Peyer's patch (tissue), 4 donors: ENCODE measurements at regions not wholly inside any gene's neighbourhood (a gene's known extent, or its start where the extent isn't known, plus 50 kb on each side); places are given as distances from the start of the nearest gene placed in this dataset.

ENCODE experiments used
- DNase-seq, 3 donors: peaks; one replicate each; pipeline ENCODE4 v3.0.0-alpha.2; 2017 to 2019
- H3K27ac ChIP-seq, 4 donors: fragments of 200-600 bp; sonication (generic); one replicate each; pipeline ENCODE4 v1.5.1; 2016 to 2019
- H3K27me3 ChIP-seq, 2 donors: fragments of 200-600 bp; sonication (generic); one replicate each; pipeline ENCODE4 v1.5.1; 2019
- H3K36me3 ChIP-seq, 3 donors: fragments of 200-600 bp; sonication (generic); one replicate each; pipeline ENCODE4 v1.5.1; 2016 to 2019
- H3K4me1 ChIP-seq, 4 donors: fragments of 200-600 bp; sonication (generic); one replicate each; pipeline ENCODE4 v1.5.1; 2016 to 2019
- H3K4me3 ChIP-seq, 4 donors: fragments of 200-600 bp; sonication (generic); 1 replicate in 3 of 4; 2 replicates in 1 of 4; pipeline ENCODE4 v1.5.1; 2016 to 2019; ENCODE audit warnings: mild to moderate bottlenecking in 1 of 4
- H3K9me3 ChIP-seq, 4 donors: fragments of 200-600 bp; sonication (generic); one replicate each; pipeline ENCODE4 v1.5.1; 2016 to 2019; ENCODE audit warnings: mild to moderate bottlenecking in 1 of 4
- POLR2A ChIP-seq, 2 donors: fragments of 450-650 bp; IDR thresholded peaks; one replicate each; pipeline ENCODE4 v1.5.1; 2017; ENCODE audit warnings: antibody characterized with exemption in 2 of 2, mild to moderate bottlenecking in 2 of 2, moderate library complexity in 2 of 2
- TF ChIP-seq, protein P1 (sequence below), 6 experiments: fragments of 450-650 bp in 4 of 6; fragments of 200-600 bp in 2 of 6; sonication (generic) in 1 of 6; IDR thresholded peaks; one replicate each; pipeline ENCODE4 v1.5.1; 2017 to 2019; ENCODE audit warnings: antibody characterized with exemption in 6 of 6, mild to moderate bottlenecking in 3 of 6, moderate library complexity in 1 of 6

DNA sequence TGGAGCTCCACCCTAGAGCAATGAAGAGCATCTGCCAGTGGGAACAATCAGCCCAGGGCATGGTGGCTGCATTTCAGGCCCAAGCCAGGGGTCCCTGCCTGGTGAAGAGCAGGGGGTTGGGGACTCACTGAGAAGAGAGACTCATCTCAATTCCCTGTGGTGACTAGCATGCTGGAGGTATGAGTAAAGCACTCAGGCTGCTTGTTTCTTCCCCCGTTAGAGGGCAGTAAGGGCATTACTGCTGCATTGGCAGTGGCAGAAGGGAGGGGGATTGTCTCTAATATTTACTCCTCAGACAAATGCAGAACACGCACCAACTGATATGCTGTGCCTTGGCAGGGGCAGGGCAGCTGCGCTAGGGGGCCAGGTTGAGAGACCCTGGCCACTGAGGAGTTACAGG, 329.1 kb downstream of the SLITRK5 start:
- Histone ChIP-seq H3K9me3 (no peaks in the 10 kb centered on the region), H3K4me1 (no peaks in the 10 kb centered on the region), H3K27ac (no peak overlapping the region), H3K4me3 (no peak overlapping the region), H3K27me3 (no peaks in the 10 kb centered on the region), H3K36me3 (no peaks in the 10 kb centered on the region)
- no peak for TF ChIP-seq POLR2A (IDR thresholded peaks at IDR 0.05)
- DNase-seq, result peak in 1 of 3 donors; percentile 24

DNA sequence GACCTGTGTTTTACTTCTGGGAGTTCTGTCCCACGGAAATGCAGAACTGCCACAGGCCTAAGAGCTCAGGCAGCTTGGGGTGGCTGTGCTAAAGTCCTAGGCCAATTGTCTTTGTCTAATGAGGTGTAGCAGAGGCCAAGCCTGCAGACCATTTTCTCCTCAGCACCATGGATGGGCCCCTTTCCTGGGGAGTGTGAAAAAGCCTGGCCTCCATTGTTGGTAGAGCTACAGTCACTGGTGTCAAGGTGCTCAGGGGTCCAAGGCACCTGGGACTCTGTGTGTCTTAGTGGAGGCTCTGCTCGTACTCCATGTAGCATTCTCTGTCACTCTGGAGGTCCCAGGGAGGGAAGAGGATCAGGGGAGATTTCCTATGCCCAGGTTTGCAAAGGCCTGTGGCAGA, 329.6 kb downstream of the SLITRK5 start:
- H3K36me3 ChIP-seq, result no peaks in the 10 kb centered on the region
- H3K9me3 ChIP-seq, result no peaks in the 10 kb centered on the region
- H3K4me3 ChIP-seq, result no peak overlapping the region
- no peaks in the 10 kb centered on the region for H3K27me3 ChIP-seq
- no peak for TF ChIP-seq POLR2A (IDR thresholded peaks at IDR 0.05)
- H3K4me1 ChIP-seq, result no peaks in the 10 kb centered on the region
- no peak overlapping the region for H3K27ac ChIP-seq
- DNase-seq, result no peak

DNA sequence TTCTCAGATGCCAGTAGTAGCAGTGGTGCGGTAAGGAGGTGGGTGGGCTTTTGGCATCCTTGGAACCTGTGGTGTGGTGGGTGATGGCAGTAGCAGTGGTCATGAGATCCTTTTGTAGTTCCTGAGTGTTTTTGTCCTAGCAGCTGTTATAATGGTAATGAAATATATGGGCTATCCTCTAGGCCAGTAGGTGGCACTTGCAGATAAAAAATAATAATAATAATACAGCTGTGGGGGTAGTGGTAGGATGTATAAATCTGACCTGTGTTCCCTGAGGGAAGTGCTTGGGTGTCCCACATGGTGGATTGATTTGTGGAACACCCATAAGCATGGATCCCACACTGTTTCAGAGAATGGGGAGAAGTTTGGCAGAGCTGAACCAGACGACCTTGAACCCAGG, 334.0 kb downstream of the SLITRK5 start:
- Histone ChIP-seq H3K27ac (no peak overlapping the region), H3K36me3 (no peaks in the 10 kb centered on the region), H3K9me3 (no peaks in the 10 kb centered on the region), H3K4me3 (no peak overlapping the region), H3K27me3 (no peaks in the 10 kb centered on the region), H3K4me1 (no peaks in the 10 kb centered on the region)
- no peak for DNase-seq
- no peak for TF ChIP-seq POLR2A (IDR thresholded peaks at IDR 0.05)
- TF ChIP-seq, protein P1, sequence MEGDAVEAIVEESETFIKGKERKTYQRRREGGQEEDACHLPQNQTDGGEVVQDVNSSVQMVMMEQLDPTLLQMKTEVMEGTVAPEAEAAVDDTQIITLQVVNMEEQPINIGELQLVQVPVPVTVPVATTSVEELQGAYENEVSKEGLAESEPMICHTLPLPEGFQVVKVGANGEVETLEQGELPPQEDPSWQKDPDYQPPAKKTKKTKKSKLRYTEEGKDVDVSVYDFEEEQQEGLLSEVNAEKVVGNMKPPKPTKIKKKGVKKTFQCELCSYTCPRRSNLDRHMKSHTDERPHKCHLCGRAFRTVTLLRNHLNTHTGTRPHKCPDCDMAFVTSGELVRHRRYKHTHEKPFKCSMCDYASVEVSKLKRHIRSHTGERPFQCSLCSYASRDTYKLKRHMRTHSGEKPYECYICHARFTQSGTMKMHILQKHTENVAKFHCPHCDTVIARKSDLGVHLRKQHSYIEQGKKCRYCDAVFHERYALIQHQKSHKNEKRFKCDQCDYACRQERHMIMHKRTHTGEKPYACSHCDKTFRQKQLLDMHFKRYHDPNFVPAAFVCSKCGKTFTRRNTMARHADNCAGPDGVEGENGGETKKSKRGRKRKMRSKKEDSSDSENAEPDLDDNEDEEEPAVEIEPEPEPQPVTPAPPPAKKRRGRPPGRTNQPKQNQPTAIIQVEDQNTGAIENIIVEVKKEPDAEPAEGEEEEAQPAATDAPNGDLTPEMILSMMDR (IDR thresholded peaks at IDR 0.05), result no peak

DNA sequence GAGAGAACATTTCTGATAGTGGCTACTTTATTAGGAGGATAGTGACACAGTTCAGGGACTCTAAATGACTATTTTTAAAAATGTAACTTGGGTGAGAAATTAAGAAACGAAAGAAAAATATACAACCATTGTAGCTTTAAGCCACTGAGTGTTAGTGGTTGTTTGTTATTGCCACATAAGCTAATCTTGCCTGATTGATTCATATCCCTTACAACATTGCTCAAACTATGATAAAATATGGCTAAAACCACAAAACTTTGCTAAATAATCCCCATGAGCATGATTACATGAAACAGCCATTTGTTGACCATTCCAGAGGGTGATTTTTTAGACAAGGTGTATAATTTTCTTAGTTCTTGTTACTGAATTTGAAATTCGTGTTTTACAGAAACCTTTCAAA, 343.4 kb downstream of the SLITRK5 start:
- TF ChIP-seq, protein P1 (IDR thresholded peaks at IDR 0.05), result no peak
- no peak for TF ChIP-seq POLR2A (IDR thresholded peaks at IDR 0.05)
- no peaks in the 10 kb centered on the region for H3K4me1 ChIP-seq
- H3K27ac ChIP-seq, result no peak overlapping the region
- H3K4me3 ChIP-seq, result no peak overlapping the region
- H3K9me3 ChIP-seq, result no peaks in the 10 kb centered on the region
- DNase-seq, result no peak
- H3K36me3 ChIP-seq, result no peaks in the 10 kb centered on the region
- H3K27me3 ChIP-seq, result no peaks in the 10 kb centered on the region

DNA sequence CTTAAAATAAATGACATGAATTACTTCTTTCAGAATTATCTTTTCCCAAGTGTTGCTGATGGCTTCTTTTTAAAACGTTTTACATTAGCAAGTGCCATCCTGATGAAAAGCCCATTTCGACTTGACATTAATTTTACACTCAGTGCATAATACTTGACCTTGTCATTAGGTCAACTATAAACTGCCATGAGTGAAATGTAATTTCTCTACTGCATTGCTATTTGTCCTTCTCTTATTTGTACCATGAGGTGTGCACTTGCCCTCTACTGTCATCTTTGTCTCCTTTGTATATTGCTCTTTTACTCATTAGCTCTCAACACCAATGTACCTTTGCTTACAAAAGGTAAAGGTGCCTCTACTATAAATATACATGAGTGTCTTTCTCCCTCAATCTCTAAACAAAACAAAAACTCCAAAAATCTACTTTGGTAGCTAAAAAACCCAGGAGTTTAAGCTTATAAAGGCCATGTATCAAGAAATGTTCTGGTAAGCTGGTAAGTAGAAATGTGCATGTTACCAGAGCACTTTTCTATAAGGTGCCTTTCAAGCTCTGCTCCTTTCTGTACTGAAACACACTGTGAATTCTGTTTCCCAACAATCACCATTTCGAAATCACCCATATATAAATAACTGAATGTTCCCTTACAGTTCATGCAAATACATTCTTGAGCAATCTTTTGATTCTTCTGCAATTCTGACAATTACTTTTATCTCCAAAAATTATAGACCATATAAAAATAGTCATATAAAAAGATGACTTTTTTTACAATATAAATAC, 351.4 kb downstream of the SLITRK5 start:
- TF ChIP-seq, protein P1 (IDR thresholded peaks at IDR 0.05), result no peak
- no peak overlapping the region for H3K27ac ChIP-seq
- H3K4me1 ChIP-seq, result no peaks in the 10 kb centered on the region
- no peaks in the 10 kb centered on the region for H3K27me3 ChIP-seq
- no peaks in the 10 kb centered on the region for H3K36me3 ChIP-seq
- no peak overlapping the region for H3K4me3 ChIP-seq
- no peaks in the 10 kb centered on the region for H3K9me3 ChIP-seq
- DNase-seq, result no peak

DNA sequence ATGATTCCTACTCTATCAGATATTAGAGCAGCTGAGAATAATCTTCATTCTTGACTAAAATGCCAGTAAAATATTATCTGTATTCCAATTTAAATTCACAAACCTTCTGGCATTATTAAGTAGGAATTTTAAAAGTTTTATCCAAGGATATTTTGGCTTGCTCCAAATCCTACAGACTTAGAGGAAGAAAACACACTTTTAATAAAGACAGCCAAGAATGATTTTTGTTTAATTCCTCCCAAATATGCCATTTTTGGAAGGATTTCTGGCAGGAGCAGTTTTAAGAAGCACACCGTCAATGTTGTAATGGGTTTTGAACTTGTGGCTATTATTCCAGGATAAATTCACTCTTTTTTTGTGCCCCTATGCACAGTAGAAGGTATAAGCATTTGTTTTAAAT, 355.1 kb downstream of the SLITRK5 start:
- Histone ChIP-seq H3K9me3 (no peaks in the 10 kb centered on the region), H3K36me3 (no peaks in the 10 kb centered on the region), H3K27ac (no peak overlapping the region), H3K4me3 (no peak overlapping the region), H3K27me3 (no peaks in the 10 kb centered on the region), H3K4me1 (no peaks in the 10 kb centered on the region)
- TF ChIP-seq POLR2A (IDR thresholded peaks at IDR 0.05), result no peak
- TF ChIP-seq, protein P1 (IDR thresholded peaks at IDR 0.05), result no peak
- no peak for DNase-seq
